Gastrocnemius medialis (tissue), 4 donors: ENCODE measurements at regions not wholly inside any gene's neighbourhood (a gene's known extent, or its start where the extent isn't known, plus 50 kb on each side); places are given as distances from the start of the nearest gene placed in this dataset.

ENCODE experiments used
- ATAC-seq, 2 donors: fragments of 150-250 bp; one replicate each; pipeline ENCODE4 v1.9.1; 2016
- DNase-seq, 2 donors: peaks; one replicate each; pipeline ENCODE4 v3.0.0-alpha.2; 2019
- H3K27ac ChIP-seq, 4 donors: fragments of 200-600 bp; sonication (generic); 1 replicate in 1 of 4; 2 replicates in 3 of 4; pipeline ENCODE4 v1.5.1; 2016 to 2018; ENCODE audit warnings: mild to moderate bottlenecking in 2 of 4, moderate library complexity in 1 of 4
- H3K27me3 ChIP-seq, 3 donors: fragments of 200-600 bp; sonication (generic) in 2 of 3; 1 replicate in 1 of 3; 2 replicates in 2 of 3; pipeline versions ENCODE4 v1.5.1 to v1.6.0; 2016 to 2019; ENCODE audit warnings: mild to moderate bottlenecking in 1 of 3, moderate library complexity in 1 of 3
- H3K36me3 ChIP-seq, 2 donors: fragments of 200-600 bp; sonication (generic) in 1 of 2; one replicate each; pipeline ENCODE4 v1.5.1; 2017 to 2018
- H3K4me1 ChIP-seq, 2 donors: fragments of 200-600 bp; sonication (generic) in 1 of 2; one replicate each; pipeline ENCODE4 v1.5.1; 2016 to 2017; ENCODE audit warnings: mild to moderate bottlenecking in 2 of 2
- H3K4me3 ChIP-seq, 4 donors: fragments of 200-600 bp; sonication (generic) in 3 of 4; 1 replicate in 1 of 4; 2 replicates in 3 of 4; pipeline ENCODE4 v1.5.1; 2016 to 2019; ENCODE audit warnings: mild to moderate bottlenecking in 2 of 4
- H3K9me3 ChIP-seq, 3 donors: fragments of 200-600 bp; sonication (generic) in 2 of 3; 1 replicate in 1 of 3; 2 replicates in 2 of 3; pipeline ENCODE4 v1.5.1; 2016 to 2019
- CTCF ChIP-seq, 5 experiments: fragments of 450-650 bp in 3 of 5; fragments of 200-600 bp in 2 of 5; sonication (generic) in 2 of 5; IDR thresholded peaks in 4 of 5; conservative IDR thresholded peaks in 1 of 5; 1 replicate in 4 of 5; 2 replicates in 1 of 5; pipeline ENCODE4 v1.5.1; 2016 to 2019; ENCODE audit warnings: antibody characterized with exemption in 5 of 5, mild to moderate bottlenecking in 3 of 5, moderate library complexity in 3 of 5
- POLR2A ChIP-seq, 2 donors: fragments of 450-650 bp; IDR thresholded peaks; one replicate each; pipeline ENCODE4 v1.6.1; 2017; ENCODE audit warnings: antibody characterized with exemption in 2 of 2, mild to moderate bottlenecking in 2 of 2, moderate library complexity in 2 of 2
- in situ Hi-C, 4 donors: fragments of 200-750 bp; cut with MboI; loops; one replicate each; pipeline versions ENCODE4 v1.15.0 to v1.8.0; 2017; ENCODE audit warnings: low sequenced_read_pairs in 4 of 4
- intact Hi-C: fragments of 100-400 bp; cut with DNase I; formaldehyde crosslinking; loops from one replicate; pipeline ENCODE4 v1.15.1; 2023; ENCODE audit warnings: low total_unique reads

GRCh38 chr18:78125206-78125896 is 854.3 kb upstream of the SALL3 start:
- DNase-seq (no peak), ATAC-seq (no peak)
- Histone ChIP-seq H3K36me3 (no peaks in the 10 kb centered on the region), H3K4me3 (no peak overlapping the region), H3K27me3 (no peaks in the 10 kb centered on the region), H3K4me1 (no peaks in the 10 kb centered on the region), H3K27ac (no peak overlapping the region), H3K9me3 (no peaks in the 10 kb centered on the region)
- in situ Hi-C loops: loop anchor here in 1 of 4 donors (25.0 kb wide), 1 partner anchor 88 kb away; no protein-coding TSS in a partner anchor
- no peak for TF ChIP-seq CTCF (IDR thresholded peaks at IDR 0.05 in 4 of 5, conservative IDR thresholded peaks at IDR 0.05 in 1 of 5)
- TF ChIP-seq POLR2A (IDR thresholded peaks at IDR 0.05): no peak
- intact Hi-C loops: no loop called here

GRCh38 chr18:78126106-78126505 is 853.5 kb upstream of the SALL3 start:
- intact Hi-C loops: no loop called here
- no peak overlapping the region for H3K27ac ChIP-seq

GRCh38 chr18:78126536-78126935 is 853.1 kb upstream of the SALL3 start:
- intact Hi-C loops: no loop called here
- ATAC-seq: no peak
- no peak for TF ChIP-seq CTCF (IDR thresholded peaks at IDR 0.05 in 4 of 5, conservative IDR thresholded peaks at IDR 0.05 in 1 of 5)
- no peak for TF ChIP-seq POLR2A (IDR thresholded peaks at IDR 0.05)
- no peaks in the 10 kb centered on the region for H3K27me3 ChIP-seq
- H3K9me3 ChIP-seq: no peaks in the 10 kb centered on the region
- no peak overlapping the region for H3K4me3 ChIP-seq
- H3K4me1 ChIP-seq: no peaks in the 10 kb centered on the region
- in situ Hi-C loops: loop anchor here in 1 of 4 donors (25.0 kb wide), 1 partner anchor 89 kb away; no protein-coding TSS in a partner anchor
- DNase-seq: no peak
- H3K27ac ChIP-seq: no peak overlapping the region
- no peaks in the 10 kb centered on the region for H3K36me3 ChIP-seq

More at GRCh38 chr18:78126106-78126505, 853.5 kb upstream of the SALL3 start:
- no peaks in the 10 kb centered on the region for H3K36me3 ChIP-seq
- in situ Hi-C loops: loop anchor here in 1 of 4 donors (25.0 kb wide), 1 partner anchor 89 kb away; no protein-coding TSS in a partner anchor
- H3K9me3 ChIP-seq: no peaks in the 10 kb centered on the region
- no peaks in the 10 kb centered on the region for H3K27me3 ChIP-seq
- DNase-seq: no peak
- TF ChIP-seq CTCF (IDR thresholded peaks at IDR 0.05 in 4 of 5, conservative IDR thresholded peaks at IDR 0.05 in 1 of 5) (no peak), POLR2A (IDR thresholded peaks at IDR 0.05) (no peak)
- no peak overlapping the region for H3K4me3 ChIP-seq
- H3K4me1 ChIP-seq: no peaks in the 10 kb centered on the region
- no peak for ATAC-seq

- Histone ChIP-seq H3K36me3 (no peaks in the 10 kb centered on the region), H3K9me3 (no peaks in the 10 kb centered on the region), H3K4me1 (no peaks in the 10 kb centered on the region), H3K27ac (no peak overlapping the region), H3K27me3 (no peaks in the 10 kb centered on the region), H3K4me3 (no peak overlapping the region)
- in situ Hi-C loops: loop anchor here in 1 of 4 donors (25.0 kb wide), 1 partner anchor 90 kb away; no protein-coding TSS in a partner anchor
- DNase-seq (no peak), ATAC-seq (no peak)
- TF ChIP-seq POLR2A (IDR thresholded peaks at IDR 0.05) (no peak), CTCF (IDR thresholded peaks at IDR 0.05 in 4 of 5, conservative IDR thresholded peaks at IDR 0.05 in 1 of 5) (no peak)
- intact Hi-C loops: no loop called here
These were observed 852.6 kb upstream of the SALL3 start for GRCh38 chr18:78127041-78127440.
